HL-60 (cell line): ENCODE measurements at regions not wholly inside any gene's neighbourhood (a gene's known extent, or its start where the extent isn't known, plus 50 kb on each side); places are given as distances from the start of the nearest gene placed in this dataset.

Experiments
- CTCF ChIP-seq: IDR thresholded peaks from one replicate; pipeline ENCODE4 v1.5.1; 2011; ENCODE audit warnings: low read length, control low read depth, inconsistent platforms; ENCODE audit not compliant: insufficient read depth
- GABPA ChIP-seq: IDR thresholded peaks from 2 replicates; pipeline ENCODE4 v1.6.1; 2012; ENCODE audit warnings: low read depth
- POLR2AphosphoS5 ChIP-seq: IDR thresholded peaks from 2 replicates; pipeline ENCODE4 v1.6.1; 2012; ENCODE audit warnings: low read depth
- REST ChIP-seq: IDR thresholded peaks from 2 replicates; pipeline ENCODE4 v1.6.1; 2012; ENCODE audit warnings: low read depth; ENCODE audit not compliant: insufficient replicate concordance

GRCh38 chr5:33372721-33373472 is 67.9 kb upstream of the TARS1 start:
- TF ChIP-seq CTCF (no peak), POLR2AphosphoS5 (no peak), REST (no peak), GABPA (no peak)
